ENCODE measurements at regions not wholly inside any gene's neighbourhood (a gene's known extent, or its start where the extent isn't known, plus 50 kb on each side); places are given as distances from the start of the nearest gene placed in this dataset.

DNA sequence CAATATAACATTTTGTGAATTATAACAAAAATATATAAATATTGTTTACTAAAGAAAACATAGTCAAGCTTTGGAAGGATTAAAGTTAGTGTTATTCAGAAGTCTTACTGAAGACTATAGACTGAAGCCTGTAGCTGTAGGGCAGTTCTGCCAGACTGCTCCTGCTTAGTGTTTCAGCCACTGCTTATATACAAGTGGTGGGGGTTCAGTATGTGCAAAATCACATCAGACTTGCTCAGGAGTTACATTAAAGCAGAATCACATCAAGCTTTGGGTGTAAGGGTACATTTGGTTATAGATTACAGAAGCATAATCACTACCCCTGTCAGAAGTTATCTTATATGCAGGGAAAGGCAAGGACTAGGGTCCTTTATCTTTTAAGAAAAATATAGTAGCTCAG is 653.8 kb downstream of the ANKRD7 start:
- TF ChIP-seq, protein P1, sequence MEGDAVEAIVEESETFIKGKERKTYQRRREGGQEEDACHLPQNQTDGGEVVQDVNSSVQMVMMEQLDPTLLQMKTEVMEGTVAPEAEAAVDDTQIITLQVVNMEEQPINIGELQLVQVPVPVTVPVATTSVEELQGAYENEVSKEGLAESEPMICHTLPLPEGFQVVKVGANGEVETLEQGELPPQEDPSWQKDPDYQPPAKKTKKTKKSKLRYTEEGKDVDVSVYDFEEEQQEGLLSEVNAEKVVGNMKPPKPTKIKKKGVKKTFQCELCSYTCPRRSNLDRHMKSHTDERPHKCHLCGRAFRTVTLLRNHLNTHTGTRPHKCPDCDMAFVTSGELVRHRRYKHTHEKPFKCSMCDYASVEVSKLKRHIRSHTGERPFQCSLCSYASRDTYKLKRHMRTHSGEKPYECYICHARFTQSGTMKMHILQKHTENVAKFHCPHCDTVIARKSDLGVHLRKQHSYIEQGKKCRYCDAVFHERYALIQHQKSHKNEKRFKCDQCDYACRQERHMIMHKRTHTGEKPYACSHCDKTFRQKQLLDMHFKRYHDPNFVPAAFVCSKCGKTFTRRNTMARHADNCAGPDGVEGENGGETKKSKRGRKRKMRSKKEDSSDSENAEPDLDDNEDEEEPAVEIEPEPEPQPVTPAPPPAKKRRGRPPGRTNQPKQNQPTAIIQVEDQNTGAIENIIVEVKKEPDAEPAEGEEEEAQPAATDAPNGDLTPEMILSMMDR (IDR thresholded peaks at IDR 0.05), result no peak
- no peak for TF ChIP-seq POLR2A (IDR thresholded peaks at IDR 0.05)

Measured in heart left ventricle (tissue), 13 donors.